ENCODE measurements at regions not wholly inside any gene's neighbourhood (a gene's known extent, or its start where the extent isn't known, plus 50 kb on each side); places are given as distances from the start of the nearest gene placed in this dataset.
"Not testable (repeated sequence)": the region's sequence is repeated elsewhere in the genome, so short reads cannot be mapped to it uniquely, and the experiment has no call there.

GRCh38 chr2:228426502-228427216, 245.2 kb upstream of the SPHKAP start:
- DNase-seq (ENCODE audit: low read depth): no peak
- TF ChIP-seq CTCF (conservative IDR thresholded peaks at IDR 0.05; ENCODE audit: control insufficient read depth, insufficient read depth, low read depth, low read length): no peak
- no peak overlapping the region for H3K4me3 ChIP-seq (ENCODE audit: control insufficient read depth, low read depth, low read length)

- H3K4me3 ChIP-seq (ENCODE audit: control insufficient read depth, low read depth, low read length): not testable (repeated sequence)
Observed at GRCh38 chr2:228425411-228426060, 244.0 kb upstream of the SPHKAP start.

GRCh38 chr2:228417956-228418355, 236.5 kb upstream of the SPHKAP start:
- no peak for DNase-seq (ENCODE audit: low read depth)
- no peak overlapping the region for H3K4me3 ChIP-seq (ENCODE audit: control insufficient read depth, low read depth, low read length)
- TF ChIP-seq CTCF (conservative IDR thresholded peaks at IDR 0.05; ENCODE audit: control insufficient read depth, insufficient read depth, low read depth, low read length): no peak

More at GRCh38 chr2:228425411-228426060, 244.0 kb upstream of the SPHKAP start:
- DNase-seq (ENCODE audit: low read depth): not testable (repeated sequence)

- H3K4me3 ChIP-seq (ENCODE audit: control insufficient read depth, low read depth, low read length): no peak overlapping the region
- DNase-seq (ENCODE audit: low read depth): peak; percentile 3
- TF ChIP-seq CTCF (conservative IDR thresholded peaks at IDR 0.05; ENCODE audit: control insufficient read depth, insufficient read depth, low read depth, low read length): no peak
Observed at GRCh38 chr2:228417526-228417925, 236.0 kb upstream of the SPHKAP start.

- TF ChIP-seq CTCF (conservative IDR thresholded peaks at IDR 0.05; ENCODE audit: control insufficient read depth, insufficient read depth, low read depth, low read length): no peak
- H3K4me3 ChIP-seq (ENCODE audit: control insufficient read depth, low read depth, low read length): no peak overlapping the region
- DNase-seq (ENCODE audit: low read depth): no peak
Observed at GRCh38 chr2:228410061-228410460, 228.6 kb upstream of the SPHKAP start.

- TF ChIP-seq CTCF (conservative IDR thresholded peaks at IDR 0.05; ENCODE audit: control insufficient read depth, insufficient read depth, low read depth, low read length): no peak
- no peak overlapping the region for H3K4me3 ChIP-seq (ENCODE audit: control insufficient read depth, low read depth, low read length)
Observed at GRCh38 chr2:228409493-228409892, 228.0 kb upstream of the SPHKAP start.

GRCh38 chr2:228408529-228409227, 227.2 kb upstream of the SPHKAP start:
- H3K4me3 ChIP-seq (ENCODE audit: control insufficient read depth, low read depth, low read length): no peak overlapping the region
- TF ChIP-seq CTCF (conservative IDR thresholded peaks at IDR 0.05; ENCODE audit: control insufficient read depth, insufficient read depth, low read depth, low read length): no peak
- DNase-seq (ENCODE audit: low read depth): no peak

More at GRCh38 chr2:228409493-228409892, 228.0 kb upstream of the SPHKAP start:
- DNase-seq (ENCODE audit: low read depth): no peak
